T-helper 2 cell treated with Interferon-gamma antibody and Interleukin-4, amounts not matched to agents 5 μg/mL and 100 μg/mL, for 36 hours (primary cell): ENCODE measurements at regions not wholly inside any gene's neighbourhood (a gene's known extent, or its start where the extent isn't known, plus 50 kb on each side); places are given as distances from the start of the nearest gene placed in this dataset.

Experiments used
- DNase-seq: peaks from one replicate; pipeline ENCODE4 v3.0.0; 2021; ENCODE audit warnings: low spot score
- H3K27ac Mint-ChIP-seq: one replicate; pipeline ENCODE4 v1.8.0; 2021; ENCODE audit warnings: mild to moderate bottlenecking, mixed read lengths
- H3K27me3 Mint-ChIP-seq: one replicate; pipeline ENCODE4 v1.8.0; 2021; ENCODE audit warnings: low read depth, mixed read lengths
- H3K36me3 Mint-ChIP-seq: one replicate; pipeline ENCODE4 v1.8.0; 2021; ENCODE audit warnings: low read depth, mixed read lengths
- H3K4me1 Mint-ChIP-seq: one replicate; pipeline ENCODE4 v1.8.0; 2021; ENCODE audit warnings: low read depth, mixed read lengths
- H3K4me3 Mint-ChIP-seq: one replicate; pipeline ENCODE4 v1.8.0; 2022; ENCODE audit warnings: mild to moderate bottlenecking, moderate library complexity, mixed read lengths
- H3K9me3 Mint-ChIP-seq: one replicate; pipeline ENCODE4 v1.8.0; 2021; ENCODE audit warnings: mixed read lengths

- Mint-ChIP-seq H3K27ac (no peak overlapping the region), H3K36me3 (no peaks in the 10 kb centered on the region), H3K27me3 (no peaks in the 10 kb centered on the region), H3K4me1 (no peaks in the 10 kb centered on the region), H3K9me3 (no peaks in the 10 kb centered on the region), H3K4me3 (no peak overlapping the region)
- no peak for DNase-seq
Observed at GRCh38 chr6:56346958-56347357, 99.6 kb upstream of the COL21A1 start.

GRCh38 chr6:56345376-56345995 is 98.1 kb upstream of the COL21A1 start:
- H3K27me3 Mint-ChIP-seq = no peaks in the 10 kb centered on the region
- no peak overlapping the region for H3K27ac Mint-ChIP-seq
- no peak for DNase-seq
- no peaks in the 10 kb centered on the region for H3K9me3 Mint-ChIP-seq
- H3K4me1 Mint-ChIP-seq = no peaks in the 10 kb centered on the region
- no peaks in the 10 kb centered on the region for H3K36me3 Mint-ChIP-seq
- no peak overlapping the region for H3K4me3 Mint-ChIP-seq

GRCh38 chr6:56343295-56343694 is 95.9 kb upstream of the COL21A1 start:
- Mint-ChIP-seq H3K36me3 (no peaks in the 10 kb centered on the region), H3K4me1 (no peaks in the 10 kb centered on the region), H3K4me3 (no peak overlapping the region), H3K27ac (no peak overlapping the region), H3K9me3 (no peaks in the 10 kb centered on the region), H3K27me3 (no peaks in the 10 kb centered on the region)
- DNase-seq = no peak

GRCh38 chr6:56339524-56339923 is 92.1 kb upstream of the COL21A1 start:
- Mint-ChIP-seq H3K4me1 (no peaks in the 10 kb centered on the region), H3K27me3 (no peaks in the 10 kb centered on the region), H3K9me3 (no peaks in the 10 kb centered on the region), H3K36me3 (no peaks in the 10 kb centered on the region), H3K27ac (no peak overlapping the region), H3K4me3 (no peak overlapping the region)
- no peak for DNase-seq

- no peaks in the 10 kb centered on the region for H3K9me3 Mint-ChIP-seq
- H3K4me1 Mint-ChIP-seq = no peaks in the 10 kb centered on the region
- no peak overlapping the region for H3K4me3 Mint-ChIP-seq
- no peak for DNase-seq
- H3K27me3 Mint-ChIP-seq = peaks cover 2% of the 10 kb centered on the region
- H3K36me3 Mint-ChIP-seq = no peaks in the 10 kb centered on the region
- no peak overlapping the region for H3K27ac Mint-ChIP-seq
Observed at GRCh38 chr6:56335726-56336125, 88.3 kb upstream of the COL21A1 start.

GRCh38 chr6:56334937-56335336 is 87.6 kb upstream of the COL21A1 start:
- no peak overlapping the region for H3K4me3 Mint-ChIP-seq
- H3K36me3 Mint-ChIP-seq = no peaks in the 10 kb centered on the region
- peaks cover 2% of the 10 kb centered on the region for H3K27me3 Mint-ChIP-seq
- H3K9me3 Mint-ChIP-seq = no peaks in the 10 kb centered on the region
- DNase-seq = no peak
- no peak overlapping the region for H3K27ac Mint-ChIP-seq
- H3K4me1 Mint-ChIP-seq = no peaks in the 10 kb centered on the region

- peaks cover 2% of the 10 kb centered on the region for H3K27me3 Mint-ChIP-seq
- no peaks in the 10 kb centered on the region for H3K4me1 Mint-ChIP-seq
- H3K36me3 Mint-ChIP-seq = no peaks in the 10 kb centered on the region
- no peak for DNase-seq
- H3K9me3 Mint-ChIP-seq = no peaks in the 10 kb centered on the region
- no peak overlapping the region for H3K27ac Mint-ChIP-seq
- H3K4me3 Mint-ChIP-seq = no peak overlapping the region
Observed at GRCh38 chr6:56329271-56330050, 82.1 kb upstream of the COL21A1 start.

- H3K27me3 Mint-ChIP-seq = peaks cover under 1% of the 10 kb centered on the region
- no peaks in the 10 kb centered on the region for H3K36me3 Mint-ChIP-seq
- no peak for DNase-seq
- H3K27ac Mint-ChIP-seq = no peak overlapping the region
- H3K4me3 Mint-ChIP-seq = no peak overlapping the region
- H3K4me1 Mint-ChIP-seq = no peaks in the 10 kb centered on the region
- H3K9me3 Mint-ChIP-seq = no peaks in the 10 kb centered on the region
Observed at GRCh38 chr6:56328728-56329090, 81.3 kb upstream of the COL21A1 start.

- H3K36me3 Mint-ChIP-seq = no peaks in the 10 kb centered on the region
- no peak overlapping the region for H3K4me3 Mint-ChIP-seq
- no peaks in the 10 kb centered on the region for H3K4me1 Mint-ChIP-seq
- no peak overlapping the region for H3K27ac Mint-ChIP-seq
- H3K9me3 Mint-ChIP-seq = no peaks in the 10 kb centered on the region
- H3K27me3 Mint-ChIP-seq = no peaks in the 10 kb centered on the region
- no peak for DNase-seq
Observed at GRCh38 chr6:56327946-56328727, 80.8 kb upstream of the COL21A1 start.

GRCh38 chr6:56324396-56324795 is 77.0 kb upstream of the COL21A1 start:
- Mint-ChIP-seq H3K9me3 (no peaks in the 10 kb centered on the region), H3K36me3 (no peaks in the 10 kb centered on the region), H3K27me3 (no peaks in the 10 kb centered on the region), H3K4me1 (no peaks in the 10 kb centered on the region), H3K4me3 (no peak overlapping the region), H3K27ac (no peak overlapping the region)
- DNase-seq = no peak

GRCh38 chr6:56318851-56319250 is 71.5 kb upstream of the COL21A1 start:
- Mint-ChIP-seq H3K27ac (no peak overlapping the region), H3K9me3 (no peaks in the 10 kb centered on the region), H3K36me3 (no peaks in the 10 kb centered on the region), H3K4me1 (no peaks in the 10 kb centered on the region), H3K27me3 (no peaks in the 10 kb centered on the region), H3K4me3 (no peak overlapping the region)
- DNase-seq = no peak

- H3K27ac Mint-ChIP-seq = no peak overlapping the region
- no peak overlapping the region for H3K4me3 Mint-ChIP-seq
- no peaks in the 10 kb centered on the region for H3K9me3 Mint-ChIP-seq
- DNase-seq = no peak
- H3K36me3 Mint-ChIP-seq = no peaks in the 10 kb centered on the region
- H3K4me1 Mint-ChIP-seq = no peaks in the 10 kb centered on the region
- H3K27me3 Mint-ChIP-seq = no peaks in the 10 kb centered on the region
Observed at GRCh38 chr6:56314683-56315523, 67.5 kb upstream of the COL21A1 start.

- DNase-seq = no peak
- no peak overlapping the region for H3K4me3 Mint-ChIP-seq
- no peaks in the 10 kb centered on the region for H3K36me3 Mint-ChIP-seq
- no peaks in the 10 kb centered on the region for H3K27me3 Mint-ChIP-seq
- H3K27ac Mint-ChIP-seq = no peak overlapping the region
- H3K4me1 Mint-ChIP-seq = no peaks in the 10 kb centered on the region
- H3K9me3 Mint-ChIP-seq = no peaks in the 10 kb centered on the region
Observed at GRCh38 chr6:56311533-56312448, 64.4 kb upstream of the COL21A1 start.
